ENCODE measurements at regions not wholly inside any gene's neighbourhood (a gene's known extent, or its start where the extent isn't known, plus 50 kb on each side); places are given as distances from the start of the nearest gene placed in this dataset.

DNA sequence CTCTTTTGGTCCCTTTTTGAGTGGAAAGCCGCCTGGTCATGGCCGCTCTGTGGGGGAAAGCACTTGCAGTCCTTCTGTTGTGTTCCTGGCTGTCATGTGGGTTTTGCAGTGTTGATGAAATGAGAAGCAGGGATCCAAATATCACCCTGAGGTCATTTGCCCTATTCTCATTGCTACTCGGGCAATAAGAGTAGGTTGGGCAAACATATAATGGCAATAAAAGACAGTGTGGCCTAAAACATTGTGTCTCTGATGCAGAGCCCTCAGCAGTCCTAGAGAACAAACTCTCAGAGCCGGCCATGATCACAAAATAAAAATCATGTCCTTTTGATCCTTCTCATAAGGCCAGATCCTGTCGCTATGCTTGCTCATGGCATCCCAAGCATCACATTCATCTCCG is 361.1 kb upstream of the KLF4 start:
- H3K27ac ChIP-seq (ENCODE audit: low read depth, low read length) = no peak overlapping the region
- H3K4me1 ChIP-seq (ENCODE audit: control insufficient read depth in 5 of 5, insufficient read depth in 5 of 5, low read length in 5 of 5) = peaks cover 2 to 16% (median 11%) of the 10 kb centered on the region in 5 donors
- H3K9ac ChIP-seq (ENCODE audit: low read length in 5 of 5) = no peak overlapping the region
- H3K9me3 ChIP-seq (ENCODE audit: control insufficient read depth in 5 of 5, low read length in 5 of 5) = peaks cover 0 to 9% (median 2%) of the 10 kb centered on the region in 5 donors
- H3K27me3 ChIP-seq (ENCODE audit: control insufficient read depth in 5 of 5, insufficient read depth in 4 of 5, low read length in 5 of 5) = no peaks in the 10 kb centered on the region
- H3K36me3 ChIP-seq (ENCODE audit: control insufficient read depth in 5 of 5, insufficient read depth in 5 of 5, low read length in 5 of 5) = no peaks in the 10 kb centered on the region
- no peak overlapping the region for H3K4me3 ChIP-seq (ENCODE audit: low read depth in 1 of 5, low read length in 5 of 5)

DNA sequence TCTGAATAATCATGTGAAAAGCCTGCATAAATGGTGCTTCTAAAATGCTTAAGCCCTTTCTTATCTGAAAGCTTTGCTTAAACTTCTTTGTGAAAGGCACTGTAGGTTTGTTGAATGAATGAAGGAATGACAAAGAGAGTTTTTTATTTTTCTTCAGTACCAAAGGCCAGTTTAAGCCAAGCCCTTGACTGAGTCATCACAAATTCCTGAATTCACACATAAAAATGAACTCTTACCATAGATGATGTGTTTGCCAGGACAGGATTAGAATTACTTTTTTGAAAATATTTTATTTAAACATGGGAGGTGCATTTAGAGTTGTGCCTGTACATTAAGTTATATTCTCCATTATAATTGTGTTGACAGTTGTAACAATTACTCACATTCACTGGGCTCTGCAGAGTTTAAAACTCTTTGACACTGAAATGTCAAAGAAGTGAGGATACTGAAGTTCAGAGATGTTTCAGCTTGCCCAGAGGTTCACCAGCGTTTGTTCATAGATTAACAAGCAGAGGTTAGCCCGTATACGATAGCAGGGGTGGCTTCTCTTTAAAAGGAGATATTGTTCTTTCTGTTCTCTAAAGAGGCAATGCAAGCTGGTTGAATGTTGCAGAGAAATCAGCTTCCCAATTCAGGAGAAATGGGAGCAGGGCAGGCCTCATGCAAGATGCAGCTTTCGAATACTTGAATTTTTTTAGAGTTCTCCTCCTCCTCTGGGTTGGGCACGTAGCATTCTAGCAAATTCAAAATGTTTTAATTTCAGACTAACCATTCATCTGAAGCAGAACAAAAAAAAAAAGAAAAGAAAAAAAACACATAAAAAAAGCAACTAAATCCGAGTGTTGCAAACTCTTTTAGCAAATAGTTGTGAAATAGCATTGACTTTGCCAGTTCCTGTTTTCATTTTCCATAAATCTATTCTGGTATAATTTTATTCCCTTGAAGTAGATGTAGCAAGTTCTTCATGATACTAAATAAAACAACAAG is 358.7 kb upstream of the KLF4 start:
- H3K9me3 ChIP-seq (ENCODE audit: control insufficient read depth in 5 of 5, low read length in 5 of 5) = no peaks in the 10 kb centered on the region
- H3K27me3 ChIP-seq (ENCODE audit: control insufficient read depth in 5 of 5, insufficient read depth in 4 of 5, low read length in 5 of 5) = no peaks in the 10 kb centered on the region
- peak overlapping the region in 1 of 5 donors; percentile 13 for H3K4me3 ChIP-seq (ENCODE audit: low read depth in 1 of 5, low read length in 5 of 5)
- H3K27ac ChIP-seq (ENCODE audit: low read depth, low read length) = peak overlapping the region; percentile 60
- peaks cover 2 to 16% (median 11%) of the 10 kb centered on the region in 5 donors for H3K4me1 ChIP-seq (ENCODE audit: control insufficient read depth in 5 of 5, insufficient read depth in 5 of 5, low read length in 5 of 5)
- peak overlapping the region in 1 of 5 donors; percentile 8 for H3K9ac ChIP-seq (ENCODE audit: low read length in 5 of 5)
- no peaks in the 10 kb centered on the region for H3K36me3 ChIP-seq (ENCODE audit: control insufficient read depth in 5 of 5, insufficient read depth in 5 of 5, low read length in 5 of 5)

DNA sequence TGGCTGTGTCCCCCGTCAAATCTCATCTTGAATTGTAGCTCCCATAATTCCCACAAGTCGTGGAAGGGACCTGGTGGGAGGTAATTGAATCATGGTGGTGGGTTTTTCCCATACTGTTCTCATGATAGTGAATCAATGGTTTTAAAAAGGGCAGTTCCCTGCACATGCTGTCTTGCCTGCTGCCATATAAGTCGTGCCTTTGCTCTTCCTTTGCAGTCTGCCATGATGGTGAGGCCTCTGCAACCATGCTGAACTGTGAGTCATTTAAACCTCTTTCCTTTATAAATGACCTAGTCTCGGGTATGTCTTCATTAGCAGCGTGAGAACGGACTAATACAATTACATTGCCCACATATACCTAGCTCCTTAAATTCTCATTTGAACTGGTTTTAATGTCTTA is 353.0 kb upstream of the KLF4 start:
- Histone ChIP-seq H3K4me1 (ENCODE audit: control insufficient read depth in 5 of 5, insufficient read depth in 5 of 5, low read length in 5 of 5) (peaks cover 0 to 19% (median 12%) of the 10 kb centered on the region in 5 donors), H3K36me3 (ENCODE audit: control insufficient read depth in 5 of 5, insufficient read depth in 5 of 5, low read length in 5 of 5) (no peaks in the 10 kb centered on the region), H3K9ac (ENCODE audit: low read length in 5 of 5) (no peak overlapping the region), H3K4me3 (ENCODE audit: low read depth in 1 of 5, low read length in 5 of 5) (no peak overlapping the region), H3K9me3 (ENCODE audit: control insufficient read depth in 5 of 5, low read length in 5 of 5) (no peaks in the 10 kb centered on the region), H3K27ac (ENCODE audit: low read depth, low read length) (no peak overlapping the region), H3K27me3 (ENCODE audit: control insufficient read depth in 5 of 5, insufficient read depth in 4 of 5, low read length in 5 of 5) (no peaks in the 10 kb centered on the region)

DNA sequence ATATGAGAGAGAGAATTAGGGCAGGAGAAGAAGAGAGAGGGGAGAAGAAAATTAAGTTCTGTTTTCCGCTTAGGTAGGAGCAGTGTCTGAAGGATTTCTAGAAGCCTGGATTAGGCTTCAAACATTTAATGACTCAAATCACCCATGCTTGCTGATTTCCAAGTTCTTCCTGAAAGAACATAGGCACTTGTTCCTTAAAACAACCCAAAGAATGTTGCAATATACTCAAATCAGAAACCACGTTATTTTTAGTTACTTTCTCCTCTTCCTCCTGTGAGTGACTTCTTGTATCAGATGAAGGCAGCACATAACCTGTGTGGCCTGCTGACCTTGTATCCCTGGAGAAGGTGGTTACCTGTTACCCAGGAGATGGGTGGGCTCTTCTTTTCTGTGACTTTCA is 351.5 kb upstream of the KLF4 start:
- no peak overlapping the region for H3K27ac ChIP-seq (ENCODE audit: low read depth, low read length)
- H3K9me3 ChIP-seq (ENCODE audit: control insufficient read depth in 5 of 5, low read length in 5 of 5) = no peaks in the 10 kb centered on the region
- H3K27me3 ChIP-seq (ENCODE audit: control insufficient read depth in 5 of 5, insufficient read depth in 4 of 5, low read length in 5 of 5) = no peaks in the 10 kb centered on the region
- no peak overlapping the region for H3K4me3 ChIP-seq (ENCODE audit: low read depth in 1 of 5, low read length in 5 of 5)
- H3K36me3 ChIP-seq (ENCODE audit: control insufficient read depth in 5 of 5, insufficient read depth in 5 of 5, low read length in 5 of 5) = no peaks in the 10 kb centered on the region
- peaks cover 0 to 17% (median 11%) of the 10 kb centered on the region in 5 donors for H3K4me1 ChIP-seq (ENCODE audit: control insufficient read depth in 5 of 5, insufficient read depth in 5 of 5, low read length in 5 of 5)
- H3K9ac ChIP-seq (ENCODE audit: low read length in 5 of 5) = no peak overlapping the region

GRCh38 chr9:107839371-107839770 is 349.8 kb upstream of the KLF4 start:
- no peak overlapping the region for H3K9ac ChIP-seq (ENCODE audit: low read length in 5 of 5)
- no peak overlapping the region for H3K4me3 ChIP-seq (ENCODE audit: low read depth in 1 of 5, low read length in 5 of 5)
- no peak overlapping the region for H3K27ac ChIP-seq (ENCODE audit: low read depth, low read length)
- H3K27me3 ChIP-seq (ENCODE audit: control insufficient read depth in 5 of 5, insufficient read depth in 4 of 5, low read length in 5 of 5) = no peaks in the 10 kb centered on the region
- H3K4me1 ChIP-seq (ENCODE audit: control insufficient read depth in 5 of 5, insufficient read depth in 5 of 5, low read length in 5 of 5) = peaks cover 0 to 17% (median 11%) of the 10 kb centered on the region in 5 donors
- H3K9me3 ChIP-seq (ENCODE audit: control insufficient read depth in 5 of 5, low read length in 5 of 5) = no peaks in the 10 kb centered on the region
- no peaks in the 10 kb centered on the region for H3K36me3 ChIP-seq (ENCODE audit: control insufficient read depth in 5 of 5, insufficient read depth in 5 of 5, low read length in 5 of 5)

- H3K36me3 ChIP-seq (ENCODE audit: control insufficient read depth in 5 of 5, insufficient read depth in 5 of 5, low read length in 5 of 5) = no peaks in the 10 kb centered on the region
- H3K27ac ChIP-seq (ENCODE audit: low read depth, low read length) = no peak overlapping the region
- no peaks in the 10 kb centered on the region for H3K9me3 ChIP-seq (ENCODE audit: control insufficient read depth in 5 of 5, low read length in 5 of 5)
- H3K4me1 ChIP-seq (ENCODE audit: control insufficient read depth in 5 of 5, insufficient read depth in 5 of 5, low read length in 5 of 5) = peaks cover 0 to 18% (median 12%) of the 10 kb centered on the region in 5 donors
- H3K4me3 ChIP-seq (ENCODE audit: low read depth in 1 of 5, low read length in 5 of 5) = no peak overlapping the region
- H3K9ac ChIP-seq (ENCODE audit: low read length in 5 of 5) = no peak overlapping the region
- H3K27me3 ChIP-seq (ENCODE audit: control insufficient read depth in 5 of 5, insufficient read depth in 4 of 5, low read length in 5 of 5) = no peaks in the 10 kb centered on the region
Measured at GRCh38 chr9:107838766-107839165, 349.2 kb upstream of the KLF4 start.

GRCh38 chr9:107836300-107836699 is 346.7 kb upstream of the KLF4 start:
- H3K9me3 ChIP-seq (ENCODE audit: control insufficient read depth in 5 of 5, low read length in 5 of 5) = no peaks in the 10 kb centered on the region
- H3K27ac ChIP-seq (ENCODE audit: low read depth, low read length) = no peak overlapping the region
- H3K4me1 ChIP-seq (ENCODE audit: control insufficient read depth in 5 of 5, insufficient read depth in 5 of 5, low read length in 5 of 5) = peaks cover 0 to 29% (median 23%) of the 10 kb centered on the region in 5 donors
- H3K36me3 ChIP-seq (ENCODE audit: control insufficient read depth in 5 of 5, insufficient read depth in 5 of 5, low read length in 5 of 5) = no peaks in the 10 kb centered on the region
- H3K4me3 ChIP-seq (ENCODE audit: low read depth in 1 of 5, low read length in 5 of 5) = no peak overlapping the region
- H3K27me3 ChIP-seq (ENCODE audit: control insufficient read depth in 5 of 5, insufficient read depth in 4 of 5, low read length in 5 of 5) = no peaks in the 10 kb centered on the region
- no peak overlapping the region for H3K9ac ChIP-seq (ENCODE audit: low read length in 5 of 5)

DNA sequence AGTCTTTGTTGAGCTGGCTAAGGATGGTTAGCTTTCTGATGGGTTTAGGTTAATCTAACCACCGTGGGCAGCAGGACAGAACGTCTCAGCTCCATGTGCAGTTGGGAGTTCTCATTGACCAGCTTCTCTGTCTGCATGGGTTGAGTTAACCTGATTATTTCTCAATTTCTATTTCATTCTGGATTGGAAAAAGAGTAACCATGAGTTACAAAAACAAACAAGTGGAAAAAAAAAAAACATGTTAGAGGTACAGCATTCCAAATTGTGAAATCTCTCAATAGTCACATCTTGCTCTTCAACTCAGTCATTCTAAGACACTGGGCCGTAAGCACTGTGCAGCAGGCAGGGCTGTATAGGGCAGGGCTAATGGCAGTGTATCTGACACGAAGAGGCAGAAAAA is 343.7 kb upstream of the KLF4 start:
- no peaks in the 10 kb centered on the region for H3K36me3 ChIP-seq (ENCODE audit: control insufficient read depth in 5 of 5, insufficient read depth in 5 of 5, low read length in 5 of 5)
- no peak overlapping the region for H3K9ac ChIP-seq (ENCODE audit: low read length in 5 of 5)
- no peaks in the 10 kb centered on the region for H3K9me3 ChIP-seq (ENCODE audit: control insufficient read depth in 5 of 5, low read length in 5 of 5)
- H3K4me3 ChIP-seq (ENCODE audit: low read depth in 1 of 5, low read length in 5 of 5) = no peak overlapping the region
- H3K27ac ChIP-seq (ENCODE audit: low read depth, low read length) = no peak overlapping the region
- no peaks in the 10 kb centered on the region for H3K27me3 ChIP-seq (ENCODE audit: control insufficient read depth in 5 of 5, insufficient read depth in 4 of 5, low read length in 5 of 5)
- peaks cover 0 to 12% (median 10%) of the 10 kb centered on the region in 5 donors for H3K4me1 ChIP-seq (ENCODE audit: control insufficient read depth in 5 of 5, insufficient read depth in 5 of 5, low read length in 5 of 5)

DNA sequence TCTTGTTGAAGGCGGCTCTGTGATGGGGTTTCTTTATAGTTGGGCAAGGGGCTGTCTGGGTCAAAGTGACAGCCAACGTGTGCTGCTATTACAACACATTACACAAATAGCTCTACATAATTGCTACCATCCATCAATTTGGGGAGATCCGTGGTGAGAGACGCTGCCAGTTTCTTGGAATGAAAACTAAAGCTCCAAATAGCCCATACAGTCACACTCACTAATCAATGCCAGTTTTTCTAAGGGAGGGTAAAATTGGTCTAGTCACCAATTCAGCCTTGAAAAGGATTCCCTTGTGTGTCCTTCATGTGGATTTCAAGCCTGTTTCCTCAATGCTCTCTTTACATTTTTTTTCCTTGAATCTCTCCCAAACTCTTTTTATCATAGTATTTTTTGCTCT is 343.3 kb upstream of the KLF4 start:
- no peak overlapping the region for H3K27ac ChIP-seq (ENCODE audit: low read depth, low read length)
- H3K9ac ChIP-seq (ENCODE audit: low read length in 5 of 5) = no peak overlapping the region
- H3K36me3 ChIP-seq (ENCODE audit: control insufficient read depth in 5 of 5, insufficient read depth in 5 of 5, low read length in 5 of 5) = no peaks in the 10 kb centered on the region
- H3K9me3 ChIP-seq (ENCODE audit: control insufficient read depth in 5 of 5, low read length in 5 of 5) = no peaks in the 10 kb centered on the region
- H3K4me3 ChIP-seq (ENCODE audit: low read depth in 1 of 5, low read length in 5 of 5) = no peak overlapping the region
- peaks cover 0 to 12% (median 10%) of the 10 kb centered on the region in 5 donors for H3K4me1 ChIP-seq (ENCODE audit: control insufficient read depth in 5 of 5, insufficient read depth in 5 of 5, low read length in 5 of 5)
- no peaks in the 10 kb centered on the region for H3K27me3 ChIP-seq (ENCODE audit: control insufficient read depth in 5 of 5, insufficient read depth in 4 of 5, low read length in 5 of 5)

DNA sequence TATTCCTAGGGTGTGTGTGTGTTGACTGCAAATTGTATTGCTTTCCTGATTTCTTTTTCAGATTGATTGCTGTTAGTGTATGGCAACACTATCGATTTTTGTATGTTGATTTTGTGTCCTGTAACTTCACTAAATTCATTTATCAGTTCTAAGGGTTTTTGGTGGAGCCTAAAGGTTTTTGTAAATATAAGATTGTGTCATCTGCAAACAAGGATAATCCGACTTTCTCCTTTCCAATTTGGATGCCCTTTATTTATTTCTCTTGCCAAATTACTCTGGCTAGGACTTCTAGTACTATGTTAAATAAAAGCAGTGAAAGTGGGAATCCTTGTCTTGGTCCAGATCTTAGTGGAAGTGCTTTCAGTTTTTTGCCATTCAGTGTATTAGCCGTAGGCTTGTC is 340.9 kb upstream of the KLF4 start:
- H3K4me1 ChIP-seq (ENCODE audit: control insufficient read depth in 5 of 5, insufficient read depth in 5 of 5, low read length in 5 of 5) = peaks cover 0 to 12% (median 10%) of the 10 kb centered on the region in 5 donors
- no peak overlapping the region for H3K9ac ChIP-seq (ENCODE audit: low read length in 5 of 5)
- H3K4me3 ChIP-seq (ENCODE audit: low read depth in 1 of 5, low read length in 5 of 5) = no peak overlapping the region
- H3K27ac ChIP-seq (ENCODE audit: low read depth, low read length) = no peak overlapping the region
- H3K36me3 ChIP-seq (ENCODE audit: control insufficient read depth in 5 of 5, insufficient read depth in 5 of 5, low read length in 5 of 5) = no peaks in the 10 kb centered on the region
- H3K27me3 ChIP-seq (ENCODE audit: control insufficient read depth in 5 of 5, insufficient read depth in 4 of 5, low read length in 5 of 5) = no peaks in the 10 kb centered on the region
- no peaks in the 10 kb centered on the region for H3K9me3 ChIP-seq (ENCODE audit: control insufficient read depth in 5 of 5, low read length in 5 of 5)

All from subcutaneous abdominal adipose tissue (tissue), 5 donors.